Mesodermal cell (in vitro differentiated cells): ENCODE measurements at regions not wholly inside any gene's neighbourhood (a gene's known extent, or its start where the extent isn't known, plus 50 kb on each side); places are given as distances from the start of the nearest gene placed in this dataset.
"Not testable (repeated sequence)": the region's sequence is repeated elsewhere in the genome, so short reads cannot be mapped to it uniquely, and the experiment has no call there.

Source experiments
- H3K27ac ChIP-seq: 2 replicates; pipeline ENCODE4 v1.7.0; 2013; ENCODE audit warnings: mild to moderate bottlenecking, low read depth, low read length, moderate library complexity; ENCODE audit not compliant: severe bottlenecking
- H3K36me3 ChIP-seq: 2 replicates; pipeline ENCODE4 v1.7.1; 2013; ENCODE audit warnings: mild to moderate bottlenecking, low read length, moderate library complexity; ENCODE audit not compliant: control insufficient read depth, insufficient read depth
- H3K4me1 ChIP-seq: one replicate; pipeline ENCODE4 v1.7.1; 2013; ENCODE audit warnings: mild to moderate bottlenecking, low read length; ENCODE audit not compliant: insufficient read depth, control insufficient read depth, poor library complexity, severe bottlenecking
- H3K4me3 ChIP-seq: 2 replicates; pipeline ENCODE4 v1.7.0; 2013; ENCODE audit warnings: low read length, control low read depth, mild to moderate bottlenecking; ENCODE audit not compliant: insufficient read depth, poor library complexity, severe bottlenecking; ENCODE audit errors: extremely low read depth
- H3K9me3 ChIP-seq: 2 replicates; pipeline ENCODE4 v1.7.1; 2013; ENCODE audit warnings: mild to moderate bottlenecking, low read length, moderate library complexity; ENCODE audit not compliant: control insufficient read depth
- WGBS, 2 experiments: methylation state at CpG; one replicate each; pipeline ENCODE4 v1.1.5; 2013; ENCODE audit warnings: missing lambda C conversion rate in 2 of 2; ENCODE audit not compliant: insufficient coverage in 2 of 2; 5-methylcytosine and 5-hydroxymethylcytosine counted together

DNA sequence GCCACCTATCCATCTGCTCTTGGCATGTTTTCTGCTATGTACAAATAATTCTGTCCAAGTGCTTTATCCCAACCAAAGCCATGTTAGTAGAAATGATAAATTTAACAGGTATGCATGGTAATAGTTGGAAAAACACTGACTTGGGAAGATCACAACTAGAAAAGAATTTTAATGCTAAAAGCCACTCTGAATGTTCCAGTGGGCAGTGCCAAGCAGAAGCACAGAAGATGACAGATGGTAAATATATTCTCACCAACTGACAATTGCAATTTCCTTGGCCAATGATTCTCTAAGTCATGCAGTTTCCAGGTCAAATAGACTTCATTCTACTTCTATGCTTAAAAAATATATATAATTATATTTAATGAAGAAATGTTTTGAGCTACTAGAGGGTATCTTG lies 83.6 kb upstream of the SEMA3C start:
- H3K27ac ChIP-seq = no peak overlapping the region
- no peaks in the 10 kb centered on the region for H3K9me3 ChIP-seq
- H3K4me1 ChIP-seq = peaks cover 2% of the 10 kb centered on the region
- H3K36me3 ChIP-seq = no peaks in the 10 kb centered on the region
- H3K4me3 ChIP-seq = no peak overlapping the region

DNA sequence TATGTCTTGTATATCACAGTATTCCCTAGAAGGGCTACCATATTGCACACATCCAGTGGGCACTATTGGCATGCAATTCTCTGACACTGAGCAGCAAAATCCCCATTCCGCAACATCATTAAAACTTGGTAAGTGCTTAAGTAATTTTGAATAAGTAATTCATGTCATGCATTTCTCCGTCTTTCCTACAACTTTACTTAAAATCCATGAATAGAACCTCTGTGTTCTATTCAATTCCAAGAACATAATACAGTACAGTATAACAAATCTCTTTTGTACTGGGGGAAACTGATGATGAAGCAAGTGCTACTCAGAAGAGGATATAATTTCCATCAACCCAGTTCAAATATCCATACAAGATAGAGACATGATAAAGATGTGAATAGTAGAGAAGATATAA lies 80.9 kb upstream of the SEMA3C start:
- no peak overlapping the region for H3K4me3 ChIP-seq
- no peaks in the 10 kb centered on the region for H3K9me3 ChIP-seq
- no CpG with 5 or more reads among the region's 2 CpGs for whole genome bisulfite sequencing, 2 experiments
- no peak overlapping the region for H3K27ac ChIP-seq
- no peaks in the 10 kb centered on the region for H3K36me3 ChIP-seq
- H3K4me1 ChIP-seq = peaks cover 2% of the 10 kb centered on the region

- WGBS, 2 experiments = 90 to 93% methylated on average over 2 to 3 of the region's 3 CpGs
- H3K9me3 ChIP-seq = no peaks in the 10 kb centered on the region
- no peak overlapping the region for H3K27ac ChIP-seq
- no peaks in the 10 kb centered on the region for H3K36me3 ChIP-seq
- H3K4me1 ChIP-seq = peaks cover 2% of the 10 kb centered on the region
- no peak overlapping the region for H3K4me3 ChIP-seq
Observed at GRCh38 chr7:80999100-80999499, 80.2 kb upstream of the SEMA3C start.

DNA sequence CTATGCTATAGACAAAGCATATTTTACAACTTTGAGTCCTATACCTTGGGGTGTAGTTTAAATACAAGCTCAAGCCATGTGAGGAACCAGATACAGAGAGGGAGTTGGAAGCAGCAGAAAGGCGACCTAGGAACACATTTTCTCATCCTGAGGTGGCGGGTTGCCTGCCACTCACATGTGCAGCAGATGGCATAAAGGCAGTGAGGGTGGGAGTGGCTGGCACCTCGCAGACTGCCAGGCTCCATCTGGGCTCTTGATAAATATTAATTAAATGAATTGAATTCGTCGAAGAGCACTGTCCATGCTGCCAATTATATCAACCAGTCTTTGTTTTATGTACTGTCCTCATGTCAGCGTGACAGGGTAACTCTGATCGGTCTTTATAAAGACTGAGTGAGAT lies 79.0 kb upstream of the SEMA3C start:
- WGBS, 2 experiments = 78 to 80% methylated on average over 3 to 4 of the region's 7 CpGs
- H3K36me3 ChIP-seq = no peaks in the 10 kb centered on the region
- H3K4me1 ChIP-seq = no peaks in the 10 kb centered on the region
- no peak overlapping the region for H3K4me3 ChIP-seq
- H3K27ac ChIP-seq = no peak overlapping the region
- H3K9me3 ChIP-seq = no peaks in the 10 kb centered on the region

GRCh38 chr7:80996236-80996635 lies 77.4 kb upstream of the SEMA3C start:
- not testable (repeated sequence) for H3K4me3 ChIP-seq, H3K9me3 ChIP-seq, H3K4me1 ChIP-seq, H3K36me3 ChIP-seq, H3K27ac ChIP-seq
- WGBS, 2 experiments = 100% methylated on average over 1 of the region's 2 CpGs

DNA sequence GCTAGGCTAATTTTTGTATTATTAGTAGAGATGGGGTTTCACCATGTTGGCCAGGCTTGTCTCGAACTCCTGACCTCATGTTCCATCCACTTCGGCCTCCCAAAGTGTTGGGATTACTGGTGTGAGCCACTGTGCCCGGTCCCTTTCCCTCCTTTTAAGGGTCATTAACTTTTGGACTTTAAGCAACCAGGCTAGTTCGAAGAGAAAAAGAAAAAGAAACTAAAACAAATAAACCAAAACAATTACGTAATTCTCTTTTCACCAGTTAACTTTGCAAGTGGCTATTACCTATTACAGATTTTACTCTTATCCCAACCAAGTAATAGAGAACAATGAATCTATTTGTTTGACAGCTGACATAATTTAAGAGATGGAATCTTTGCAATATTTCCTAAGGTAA lies 72.8 kb upstream of the SEMA3C start:
- H3K27ac ChIP-seq = no peak overlapping the region
- WGBS, 2 experiments = 92 to 100% methylated on average over 2 to 3 of the region's 5 CpGs
- no peak overlapping the region for H3K4me3 ChIP-seq
- no peaks in the 10 kb centered on the region for H3K36me3 ChIP-seq
- no peaks in the 10 kb centered on the region for H3K4me1 ChIP-seq
- H3K9me3 ChIP-seq = no peaks in the 10 kb centered on the region

GRCh38 chr7:80984619-80985018 lies 65.8 kb upstream of the SEMA3C start:
- WGBS, 2 experiments = no CpG with 5 or more reads among the region's 1 CpG
- Histone ChIP-seq H3K4me3 (no peak overlapping the region), H3K36me3 (no peaks in the 10 kb centered on the region), H3K4me1 (no peaks in the 10 kb centered on the region), H3K9me3 (no peaks in the 10 kb centered on the region), H3K27ac (no peak overlapping the region)

DNA sequence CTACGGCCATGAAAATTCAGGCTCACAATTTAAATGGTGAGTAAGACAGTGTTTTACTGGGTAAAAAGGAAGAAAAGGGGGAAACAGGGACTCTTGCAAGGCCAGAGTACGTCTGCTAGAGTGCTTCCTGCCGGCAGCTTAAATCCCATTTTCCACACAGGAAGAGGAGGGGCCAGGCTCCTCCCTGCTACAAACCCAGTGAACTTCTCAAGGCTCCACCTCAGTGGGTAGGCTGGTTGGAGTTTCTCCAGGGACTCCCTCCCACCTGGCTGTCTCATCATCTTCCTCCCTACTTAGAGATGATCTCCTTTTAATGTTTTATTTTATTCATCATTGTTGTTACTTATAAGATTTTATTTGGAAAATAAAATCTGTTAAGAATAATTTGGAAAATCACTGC lies 62.6 kb upstream of the SEMA3C start:
- 70 to 92% methylated on average over 1 to 2 of the region's 3 CpGs for WGBS, 2 experiments
- H3K4me1 ChIP-seq = no peaks in the 10 kb centered on the region
- peaks cover 7% of the 10 kb centered on the region for H3K9me3 ChIP-seq
- no peaks in the 10 kb centered on the region for H3K36me3 ChIP-seq
- H3K4me3 ChIP-seq = no peak overlapping the region
- H3K27ac ChIP-seq = no peak overlapping the region

- no peak overlapping the region for H3K4me3 ChIP-seq
- H3K9me3 ChIP-seq = peaks cover 7% of the 10 kb centered on the region
- no peak overlapping the region for H3K27ac ChIP-seq
- no CpG with 5 or more reads among the region's 1 CpG for WGBS, 2 experiments
- no peaks in the 10 kb centered on the region for H3K4me1 ChIP-seq
- H3K36me3 ChIP-seq = no peaks in the 10 kb centered on the region
Observed at GRCh38 chr7:80977751-80978150, 58.9 kb upstream of the SEMA3C start.

DNA sequence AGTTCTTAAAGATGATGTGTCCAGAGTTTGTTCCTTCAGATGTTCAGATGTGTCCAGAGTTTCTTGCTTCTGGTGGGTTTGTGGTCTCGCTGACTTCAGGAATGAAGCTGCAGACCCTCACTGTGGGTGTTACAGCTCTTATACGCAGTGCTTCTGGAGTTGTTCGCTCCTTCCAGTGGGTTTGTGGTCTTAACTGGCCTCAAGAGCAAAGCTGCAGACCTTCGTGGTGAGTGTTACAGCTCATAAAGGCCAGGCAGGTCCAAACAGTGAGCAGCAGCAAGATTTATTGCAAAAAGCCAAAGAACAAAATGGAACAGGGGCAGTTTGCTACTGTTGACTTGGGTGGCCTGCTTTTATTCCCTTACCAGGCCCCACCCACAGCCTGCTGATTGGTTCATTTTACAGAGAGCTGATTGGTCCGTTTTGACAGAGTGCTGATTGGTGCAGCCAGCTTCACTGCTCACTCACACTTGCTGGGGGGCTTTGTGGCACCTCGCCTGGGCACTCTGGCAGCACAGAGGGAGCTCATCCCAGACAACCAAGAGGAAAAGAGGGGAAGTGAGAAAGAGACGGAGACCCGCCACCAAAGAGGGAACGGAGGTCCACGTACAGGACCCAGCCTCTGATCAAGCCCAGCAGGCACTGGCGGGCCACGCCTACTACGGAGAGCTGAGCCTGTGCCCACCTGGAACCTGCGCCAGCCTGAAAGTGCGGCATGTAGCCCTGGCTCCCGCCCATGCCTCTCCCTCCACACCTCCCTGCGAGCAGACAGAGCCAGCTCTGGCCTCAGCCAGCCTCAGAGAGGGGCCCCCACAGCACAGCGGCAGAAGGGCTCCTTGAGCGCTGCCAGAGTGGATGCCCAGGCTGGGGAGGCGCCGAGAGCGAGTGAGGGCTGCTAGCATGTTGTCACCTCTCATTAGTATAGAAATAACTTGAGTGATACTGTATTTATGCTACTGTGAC lies 55.8 kb upstream of the SEMA3C start:
- Histone ChIP-seq H3K27ac (no peak overlapping the region), H3K4me1 (no peaks in the 10 kb centered on the region), H3K4me3 (no peak overlapping the region), H3K9me3 (peaks cover 7% of the 10 kb centered on the region), H3K36me3 (no peaks in the 10 kb centered on the region)
- 93 to 94% methylated on average over 10 to 12 of the region's 22 CpGs for WGBS, 2 experiments

- no peak overlapping the region for H3K27ac ChIP-seq
- 90 to 92% methylated on average over 4 to 6 of the region's 6 CpGs for WGBS, 2 experiments
- H3K36me3 ChIP-seq = no peaks in the 10 kb centered on the region
- H3K4me1 ChIP-seq = no peaks in the 10 kb centered on the region
- H3K9me3 ChIP-seq = no peaks in the 10 kb centered on the region
- no peak overlapping the region for H3K4me3 ChIP-seq
Observed at GRCh38 chr7:80971225-80971624, 52.4 kb upstream of the SEMA3C start.
